ENCODE measurements at regions not wholly inside any gene's neighbourhood (a gene's known extent, or its start where the extent isn't known, plus 50 kb on each side); places are given as distances from the start of the nearest gene placed in this dataset.

- Histone ChIP-seq H2BK5ac (ENCODE audit: low read depth, low read length, poor library complexity, severe bottlenecking) (no peak overlapping the region), H2BK120ac (ENCODE audit: low read depth, low read length) (no peak overlapping the region), H3K27me3 (ENCODE audit: control insufficient read depth, insufficient read depth, low read length) (no peaks in the 10 kb centered on the region), H3K14ac (replicated peaks; ENCODE audit: low read depth, low read length) (no peak overlapping the region), H3K79me1 (ENCODE audit: low read depth in 1 of 2, low read length in 2 of 2) (no peaks in the 10 kb centered on the region), H4K20me1 (ENCODE audit: insufficient read depth, low read length) (no peaks in the 10 kb centered on the region), H3K4me1 (ENCODE audit: control insufficient read depth, insufficient read depth, low read length) (no peaks in the 10 kb centered on the region), H2BK20ac (ENCODE audit: low read depth, low read length) (no peak overlapping the region), H3K9me1 (ENCODE audit: insufficient read depth, low read length) (no peaks in the 10 kb centered on the region), H2AK9ac (replicated peaks; ENCODE audit: low read depth, low read length, poor library complexity) (no peak overlapping the region), H2AFZ (replicated peaks; ENCODE audit: low read length, poor library complexity) (no peak overlapping the region), H3K23ac (ENCODE audit: low read depth, low read length) (no peak overlapping the region), H3K4me2 (ENCODE audit: low read depth, low read length) (no peak overlapping the region), H3K36me3 (ENCODE audit: control insufficient read depth, insufficient read depth, low read length) (no peaks in the 10 kb centered on the region), H3K4me3 (ENCODE audit: insufficient read depth, low read depth, low read length) (no peak overlapping the region), H3K9me3 (ENCODE audit: control insufficient read depth, insufficient read depth, low read length) (no peaks in the 10 kb centered on the region), H3K27ac (ENCODE audit: insufficient read depth, low read length) (no peak overlapping the region), H2BK15ac (ENCODE audit: low read depth, low read length) (no peak overlapping the region), H4K5ac (ENCODE audit: low read depth, low read length) (no peak overlapping the region), H2AK5ac (ENCODE audit: low read depth, low read length) (no peak overlapping the region), H3K56ac (ENCODE audit: extremely low read depth, insufficient read depth, low read length) (no peak overlapping the region), H4K8ac (ENCODE audit: low read depth in 2 of 2, low read length in 2 of 2) (no peak overlapping the region), H3K4ac (ENCODE audit: low read depth, low read length) (no peak overlapping the region), H3K18ac (ENCODE audit: low read depth, low read length) (no peak overlapping the region), H4K91ac (ENCODE audit: insufficient read depth, low read depth, low read length) (no peak overlapping the region), H3K9ac (ENCODE audit: low read depth, low read length) (no peak overlapping the region)
- ATAC-seq (ENCODE audit: low read depth), result no peak
- intact Hi-C loops (cut with micrococcal nuclease), result loop anchor here (10.0 kb wide), 1 partner anchor 186 kb away; no protein-coding TSS in a partner anchor
- in situ Hi-C loops (cut with MboI; ENCODE audit: low sequenced_read_pairs), result no loop called here
- ChIA-PET POLR2A (ENCODE audit: unreplicated experiment) (no interaction called here), CTCF (no interaction called here)
- no peak for TF ChIP-seq FOS (IDR thresholded peaks at IDR 0.05; ENCODE audit: low read depth, low read length)
- no peak for TF ChIP-seq RAD21 (IDR thresholded peaks at IDR 0.05; ENCODE audit: low read length)
- no peak for TF ChIP-seq SMC3 (IDR thresholded peaks at IDR 0.05; ENCODE audit: low read depth, low read length)
- no peak for TF ChIP-seq RFX5 (IDR thresholded peaks at IDR 0.05; ENCODE audit: low read depth, low read length)
- TF ChIP-seq MAZ (IDR thresholded peaks at IDR 0.05; ENCODE audit: borderline replicate concordance, low read depth, low read length), result no peak
- TF ChIP-seq ELK1 (IDR thresholded peaks at IDR 0.05; ENCODE audit: borderline replicate concordance, low read depth, low read length), result no peak
- TF ChIP-seq USF2 (IDR thresholded peaks at IDR 0.05; ENCODE audit: low read depth, low read length), result no peak
- TF ChIP-seq CHD1 (IDR thresholded peaks at IDR 0.05; ENCODE audit: low read depth, low read length), result no peak
- TF ChIP-seq CTCF (conservative IDR thresholded peaks at IDR 0.05; ENCODE audit: low read depth, low read length), result no peak
- no peak for TF ChIP-seq RCOR1 (IDR thresholded peaks at IDR 0.05; ENCODE audit: insufficient replicate concordance, low read length)
- no peak for TF ChIP-seq NFE2L2 (IDR thresholded peaks at IDR 0.05; ENCODE audit: low read depth, low read length)
- TF ChIP-seq MAFK (IDR thresholded peaks at IDR 0.05; ENCODE audit: low read depth, low read length), result no peak
- TF ChIP-seq MXI1 (IDR thresholded peaks at IDR 0.05; ENCODE audit: borderline replicate concordance, low read depth, low read length), result no peak
- TF ChIP-seq BHLHE40 (IDR thresholded peaks at IDR 0.05; ENCODE audit: low read depth, low read length), result no peak
- TF ChIP-seq CEBPB (IDR thresholded peaks at IDR 0.05; ENCODE audit: low read depth, low read length), result no peak
- no peak for TF ChIP-seq POLR2A (IDR thresholded peaks at IDR 0.05; ENCODE audit: low read depth, low read length)
- no TSS peak for BruUV-seq (replicated peaks)
- dilution Hi-C loops (cut with HindIII; ENCODE audit: low sequenced_read_pairs, unreplicated experiment), result no loop called here
- WGBS, 2 experiments (ENCODE audit: extremely low coverage in 2 of 2, insufficient read length in 1 of 2), result no CpG with 5 or more reads among the region's 2 CpGs
- DNase-seq, result no peak
Measured at GRCh38 chr5:88390481-88390880, 121.8 kb upstream of the TMEM161B start.

Data from IMR-90 (cell line).